Kidney glomerular epithelial cell (primary cell): ENCODE measurements at regions not wholly inside any gene's neighbourhood (a gene's known extent, or its start where the extent isn't known, plus 50 kb on each side); places are given as distances from the start of the nearest gene placed in this dataset.
A peak's percentile ranks its signal among the peaks of the same experiment; 100 is the strongest.

Source experiments
- DNase-seq: peaks from one replicate; lab custom pipeline; 2025; lab: John Stamatoyannopoulos, UW

DNA sequence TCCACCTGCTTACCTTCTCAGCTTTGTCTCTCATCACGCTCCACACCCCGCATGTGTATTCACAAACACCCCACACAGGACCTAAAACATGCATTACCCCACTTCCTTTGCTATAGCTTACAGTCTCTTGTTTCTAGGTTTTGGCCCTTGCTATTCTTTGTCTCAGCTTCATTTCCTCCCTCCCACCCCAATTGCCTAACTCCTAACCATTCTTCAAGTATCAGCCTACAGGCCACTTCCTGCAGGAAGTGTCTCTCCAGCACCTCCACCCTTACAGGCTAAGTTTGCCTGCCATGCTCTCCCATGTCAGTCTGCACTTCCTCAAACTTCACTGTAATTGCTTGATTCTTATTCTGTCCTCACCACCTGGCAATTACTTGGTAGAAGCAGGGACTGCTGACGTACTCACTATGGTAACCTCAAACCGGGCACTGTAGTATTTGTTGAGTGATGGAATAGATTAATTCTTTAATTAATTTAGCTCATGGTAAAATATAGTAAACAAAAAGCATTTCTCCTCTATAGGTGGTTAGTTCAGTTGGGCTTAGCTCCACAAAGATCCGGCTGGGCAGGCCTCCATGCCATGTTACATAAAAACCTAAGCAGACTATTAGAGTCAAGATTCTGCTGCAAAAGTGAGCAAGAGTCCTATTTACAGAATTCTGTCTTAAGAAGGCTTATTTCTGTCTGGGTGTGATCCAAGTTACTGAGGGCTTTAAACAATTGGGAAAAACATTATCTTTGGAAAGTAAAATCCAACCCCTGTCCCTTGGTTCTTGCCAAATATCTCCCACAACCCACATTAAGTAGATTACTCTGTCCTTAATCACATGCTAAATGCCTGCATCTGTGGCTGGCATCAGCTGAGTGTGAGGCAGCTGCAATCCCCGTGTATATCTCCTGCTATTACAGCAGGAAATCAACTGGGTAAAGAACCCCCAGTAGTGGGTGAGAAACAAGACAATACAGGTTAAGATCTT lies 124.7 kb upstream of the CPEB2 start:
- DNase-seq, result no peak

DNA sequence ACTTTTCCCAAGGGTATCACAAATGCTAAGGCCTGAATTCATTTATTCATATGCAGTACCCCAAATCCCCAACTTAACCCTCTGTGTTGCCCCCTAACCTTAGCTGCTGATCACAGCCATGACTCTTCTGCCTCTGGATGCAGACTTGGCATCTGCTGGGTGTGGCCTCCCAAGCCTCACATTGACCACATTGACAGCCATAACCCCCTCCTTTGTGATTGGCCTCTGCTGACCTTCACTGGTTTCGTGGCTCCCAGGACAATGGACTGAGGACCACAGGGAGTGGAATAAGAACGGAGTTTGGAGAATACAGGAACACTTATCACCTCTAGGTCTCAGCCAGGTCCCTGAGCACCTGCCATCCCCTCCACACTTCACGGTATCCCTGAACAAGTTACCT lies 123.6 kb upstream of the CPEB2 start:
- no peak for DNase-seq

DNA sequence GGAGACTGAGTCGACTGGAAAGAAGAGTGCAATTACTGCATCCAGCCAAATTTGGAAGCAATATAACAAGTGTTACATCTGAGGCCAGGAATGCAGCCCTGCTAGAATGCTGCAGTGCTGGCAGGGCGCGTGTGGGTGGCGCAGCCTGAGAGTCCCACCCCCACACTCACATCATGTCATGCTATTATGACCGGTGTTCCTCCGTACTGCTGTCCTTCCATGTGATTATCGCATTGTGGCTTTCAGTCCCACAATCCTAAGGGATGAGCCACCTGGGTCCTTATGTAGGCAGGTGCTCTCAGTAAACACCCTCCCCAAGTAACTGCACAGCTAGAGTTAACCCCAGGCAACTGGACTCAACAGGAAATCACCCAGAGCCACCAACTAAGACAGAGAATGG lies 122.6 kb upstream of the CPEB2 start:
- no peak for DNase-seq

DNA sequence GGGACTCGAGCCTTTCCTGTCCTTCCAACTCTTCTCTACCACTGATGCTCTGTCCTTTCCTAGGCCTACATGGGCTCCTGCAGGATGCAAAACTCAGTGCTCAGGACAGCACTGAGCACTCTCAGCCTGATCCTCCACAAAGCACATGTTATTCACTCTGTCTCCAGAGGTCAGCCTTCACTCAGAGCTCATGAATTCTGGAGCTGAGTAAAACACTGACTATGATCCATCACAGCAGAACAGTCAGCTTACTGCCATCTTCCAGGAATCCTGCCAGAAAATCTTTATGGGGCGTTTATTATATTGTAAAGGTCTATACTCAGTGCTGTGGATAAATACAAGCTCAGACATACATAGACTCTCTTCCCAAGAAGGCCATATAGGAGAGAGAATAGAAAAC lies 121.5 kb upstream of the CPEB2 start:
- no peak for DNase-seq

DNA sequence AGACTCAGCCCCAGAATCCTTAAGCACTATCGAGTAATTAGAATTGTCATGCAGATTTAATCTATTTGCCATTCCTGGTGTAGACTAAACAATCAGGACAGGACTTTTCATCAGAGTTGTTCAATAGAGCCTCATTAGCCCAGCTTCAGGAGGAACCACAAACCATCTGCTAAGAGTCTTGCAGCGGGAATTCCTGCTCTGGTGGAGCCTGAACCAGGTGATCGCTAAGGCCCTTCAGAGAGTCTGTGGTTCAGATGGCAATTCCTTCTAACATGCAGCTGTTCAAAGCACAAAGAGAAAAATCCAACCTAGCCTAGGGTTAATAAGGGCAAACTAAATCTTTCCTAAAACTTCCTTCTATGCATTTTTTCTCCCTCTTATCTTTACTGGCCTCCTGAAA lies 119.1 kb upstream of the CPEB2 start:
- no peak for DNase-seq

DNA sequence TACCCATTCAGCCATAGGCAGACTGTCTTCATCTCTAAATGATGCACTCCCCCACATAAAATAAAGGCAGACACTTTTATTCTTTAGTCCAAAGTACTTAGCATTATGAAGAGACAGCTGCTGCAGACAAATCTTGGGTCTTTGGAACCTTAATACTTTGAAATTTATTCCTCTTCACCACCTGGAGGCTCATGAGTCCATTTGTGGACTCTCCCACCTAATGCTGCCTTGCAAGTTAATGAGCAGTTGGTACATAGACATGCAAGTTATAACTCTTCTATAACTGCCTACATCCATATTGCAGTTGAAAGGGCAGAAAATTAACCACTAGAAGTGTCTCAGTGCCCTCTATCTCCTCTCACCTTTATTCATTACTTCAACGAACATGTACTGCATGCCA lies 118.6 kb upstream of the CPEB2 start:
- DNase-seq, result no peak

DNA sequence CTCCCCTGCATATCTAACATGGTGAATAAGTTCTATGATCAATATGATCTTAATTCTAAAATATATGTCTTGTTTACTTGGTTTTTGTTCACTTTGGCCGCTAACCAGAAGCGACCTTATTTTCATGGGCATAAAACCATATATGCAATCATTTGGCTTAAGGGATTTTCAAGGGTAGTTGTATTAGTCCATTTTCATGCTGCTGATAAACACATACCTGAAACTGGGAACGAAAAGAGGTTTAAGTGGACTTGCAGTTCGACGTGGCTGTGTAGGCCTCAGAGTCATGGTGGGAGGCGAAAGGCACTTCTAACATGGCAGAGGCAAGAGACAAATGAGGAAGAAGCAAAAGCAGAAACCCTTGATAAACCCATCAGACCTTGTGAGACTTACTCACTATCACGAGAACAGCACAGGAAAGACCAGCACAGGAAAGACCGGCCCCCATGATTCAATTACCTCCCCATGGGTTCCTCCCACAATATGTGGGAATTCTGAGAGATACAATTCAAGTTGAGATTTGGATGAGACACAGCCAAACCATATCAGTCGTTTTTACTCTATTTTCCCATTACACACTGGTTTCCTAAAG lies 114.3 kb upstream of the CPEB2 start:
- no peak for DNase-seq

DNA sequence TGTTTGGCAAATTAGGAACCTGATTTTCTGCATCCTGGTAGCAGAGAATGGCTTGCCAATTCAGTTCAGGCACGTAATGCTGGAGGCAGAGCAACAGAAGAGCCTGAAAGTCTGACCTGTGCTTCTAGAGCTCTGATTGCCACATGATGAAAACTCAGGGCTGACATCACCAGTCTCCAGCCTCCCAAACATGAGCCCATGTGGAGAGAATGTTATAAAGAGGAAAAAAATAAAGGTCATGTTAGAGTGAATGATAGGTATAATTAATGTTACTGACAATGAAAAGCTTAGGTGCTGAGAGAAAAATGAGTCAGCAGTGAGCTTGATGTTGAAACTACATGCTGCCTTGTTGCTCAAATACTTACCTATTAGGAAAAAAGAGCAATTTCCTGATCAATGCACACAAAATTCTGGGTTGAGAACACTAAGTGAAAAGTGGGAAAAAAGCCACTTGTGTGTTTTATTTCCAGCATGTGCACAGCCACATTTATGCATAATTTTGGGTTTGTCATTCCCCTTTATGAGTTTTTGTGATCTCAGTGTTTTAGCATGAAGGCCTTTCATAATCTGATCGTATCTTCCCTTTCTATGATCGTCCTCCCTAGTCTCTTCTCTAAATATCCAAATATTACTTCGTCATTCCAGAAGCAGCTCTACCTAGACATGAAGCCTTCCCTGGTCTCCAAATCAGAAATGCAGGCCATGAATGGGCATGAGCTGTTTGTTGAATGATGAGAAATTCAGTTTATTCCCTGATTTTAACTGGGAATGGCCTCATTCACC lies 113.3 kb upstream of the CPEB2 start:
- peak; percentile 66 for DNase-seq

DNA sequence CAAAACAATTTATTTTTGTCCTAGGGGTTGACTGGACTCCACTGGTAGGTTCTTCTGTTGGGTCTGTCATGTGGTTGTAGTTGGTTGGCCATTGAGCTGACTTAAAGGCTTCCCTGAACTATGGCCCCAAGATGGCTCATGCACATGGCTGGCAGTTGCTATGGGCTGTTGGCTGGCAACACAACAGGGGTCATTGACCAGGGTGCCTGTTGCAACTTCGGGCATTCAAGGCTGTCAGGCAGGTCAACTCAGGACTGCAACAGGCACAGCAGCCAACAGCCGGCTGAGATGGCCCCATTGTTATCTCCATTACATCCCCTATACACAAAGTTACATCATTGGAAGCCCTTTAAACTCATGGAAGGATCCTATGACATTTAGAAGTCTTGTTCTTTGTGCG lies 109.7 kb upstream of the CPEB2 start:
- no peak for DNase-seq

DNA sequence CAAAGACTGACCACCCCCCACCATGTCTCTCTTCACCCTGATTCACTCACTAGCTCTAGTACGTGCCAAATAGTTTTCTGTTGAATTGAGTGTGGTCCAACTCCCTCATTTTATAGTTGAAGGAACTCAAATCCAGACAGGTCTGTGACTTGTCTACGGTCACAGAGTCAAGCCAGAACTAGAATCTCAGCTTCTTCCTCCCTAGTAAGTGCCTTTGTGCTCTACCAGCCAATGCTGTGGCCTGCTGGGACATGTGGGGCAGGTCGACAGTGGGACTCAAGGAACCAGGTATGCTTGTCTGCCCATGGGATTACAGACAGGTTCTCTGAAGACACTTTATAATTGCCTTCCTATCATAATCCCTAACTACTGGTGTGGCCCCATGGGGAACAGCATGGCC lies 108.6 kb upstream of the CPEB2 start:
- DNase-seq, result no peak

DNA sequence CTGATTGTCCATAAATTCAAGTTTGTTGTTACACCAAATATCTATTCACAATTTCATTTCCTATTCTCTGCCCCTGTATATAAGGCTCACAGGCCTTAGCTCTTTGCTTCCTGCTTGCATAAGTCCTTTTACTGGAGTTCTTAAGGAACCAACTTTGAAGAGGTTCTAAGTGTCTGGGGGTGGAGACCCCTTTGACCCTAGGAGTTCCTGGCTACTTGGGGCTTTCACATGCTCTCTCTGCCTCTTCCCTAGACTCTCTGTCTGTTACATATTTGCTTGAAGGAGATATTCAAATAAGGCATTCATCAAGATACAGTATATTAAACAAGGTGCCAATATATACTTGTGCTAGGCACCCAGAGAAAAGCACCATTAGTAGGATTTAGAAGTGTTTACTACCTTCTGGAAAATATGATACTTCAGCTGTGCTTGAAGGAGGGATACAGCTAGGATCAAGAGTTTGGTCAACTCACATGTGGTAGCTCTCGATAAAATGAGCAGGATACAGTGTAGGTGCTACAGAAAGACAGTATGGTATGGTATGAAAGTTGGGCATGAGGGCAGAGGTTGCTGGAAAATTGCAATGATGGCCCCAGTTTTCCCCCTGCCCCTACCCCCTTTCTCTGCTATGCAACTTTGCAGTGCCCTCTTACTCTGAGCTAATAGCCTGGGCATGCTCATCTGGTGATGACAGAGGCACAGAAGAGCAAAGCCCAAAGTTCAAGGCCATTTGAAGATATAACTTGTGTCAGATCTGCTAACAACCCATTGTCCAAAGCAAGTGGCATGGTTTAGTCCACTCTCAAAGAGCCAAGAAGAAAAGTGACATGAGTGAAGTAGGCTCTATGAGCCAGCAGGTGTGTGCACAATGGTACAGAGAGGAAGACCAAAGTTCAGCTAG lies 107.6 kb upstream of the CPEB2 start:
- no peak for DNase-seq

DNA sequence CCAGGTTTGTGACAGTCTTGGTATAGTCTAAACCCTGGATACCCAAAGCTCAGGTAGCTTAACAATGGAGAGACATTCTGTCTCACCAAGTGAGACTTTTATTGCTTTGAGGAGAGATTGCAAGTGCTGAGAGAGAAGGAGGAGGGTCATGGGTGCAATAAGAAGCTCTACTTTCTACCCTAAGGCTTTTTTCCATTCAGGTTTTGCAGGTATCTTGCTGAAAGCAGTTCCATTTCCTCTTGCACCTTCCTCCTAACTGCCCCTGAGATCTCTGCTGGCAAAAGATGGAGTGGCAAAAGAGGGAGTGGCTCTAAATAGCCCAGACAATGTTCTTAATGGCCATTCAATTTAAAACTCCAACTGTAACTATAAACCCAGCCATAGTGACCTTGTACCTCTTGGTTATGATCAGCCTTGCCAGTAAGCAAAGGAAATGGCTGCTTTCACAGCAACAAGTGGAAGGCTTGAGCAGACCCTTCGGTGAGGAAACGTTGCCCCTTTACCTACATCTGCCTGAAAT lies 105.6 kb upstream of the CPEB2 start:
- no peak for DNase-seq

DNA sequence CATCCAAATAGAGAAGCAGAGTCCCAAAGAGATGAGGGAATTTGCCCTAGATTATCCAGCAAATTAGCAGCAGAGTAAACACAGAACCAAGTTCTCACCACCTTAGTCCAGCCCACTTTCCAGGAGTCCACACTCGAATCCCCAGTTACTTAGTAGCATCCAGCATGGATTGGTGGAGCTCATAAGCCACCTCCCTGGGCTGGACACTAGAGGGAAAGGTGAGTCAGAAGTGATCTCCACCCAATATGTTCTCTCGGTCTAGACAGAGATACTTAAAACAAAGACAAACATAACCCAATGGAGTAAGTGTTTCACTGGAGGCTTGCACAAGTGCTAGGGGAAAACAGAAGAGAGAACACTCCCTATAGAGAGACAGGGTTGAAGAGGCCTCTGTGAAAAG lies 105.1 kb upstream of the CPEB2 start:
- DNase-seq, result no peak

DNA sequence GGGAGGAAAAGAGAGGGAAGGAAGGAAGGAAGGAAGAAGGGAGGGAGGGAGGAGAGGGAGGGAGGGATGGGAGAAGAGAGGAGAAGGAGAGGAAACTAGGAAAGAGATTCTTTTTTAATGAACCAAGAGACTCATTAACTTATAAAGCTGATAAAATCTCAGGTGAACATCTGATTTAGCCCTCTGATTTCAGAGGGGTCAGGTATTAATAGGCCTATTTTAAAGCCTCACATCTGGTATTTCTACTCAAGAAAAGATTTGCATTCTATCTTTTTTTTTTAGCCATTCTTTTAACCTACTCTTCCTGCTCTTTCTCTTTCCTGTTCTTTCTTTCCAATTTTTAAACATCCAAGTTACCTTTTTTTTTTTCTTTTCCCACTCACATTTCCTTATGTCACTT lies 103.3 kb upstream of the CPEB2 start:
- no peak for DNase-seq

DNA sequence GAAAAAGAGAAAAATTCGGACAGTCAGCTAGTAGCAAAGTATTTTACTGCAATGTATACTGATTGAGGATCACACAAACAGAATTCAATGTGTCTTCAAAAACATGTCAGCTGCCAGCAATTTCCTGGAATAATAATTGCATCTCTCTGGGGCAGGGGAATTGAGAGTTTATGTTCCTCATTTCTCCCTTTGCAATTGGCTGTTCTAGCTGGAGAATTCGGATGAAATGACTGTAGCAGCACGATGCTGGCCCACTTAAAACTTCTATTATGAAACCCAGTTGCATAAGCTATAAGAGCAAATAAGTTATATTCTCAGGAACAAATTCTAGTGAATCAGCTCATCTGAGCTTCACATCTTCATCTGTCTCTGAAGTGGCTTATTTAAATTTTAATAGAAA lies 99.9 kb upstream of the CPEB2 start:
- DNase-seq, result no peak

DNA sequence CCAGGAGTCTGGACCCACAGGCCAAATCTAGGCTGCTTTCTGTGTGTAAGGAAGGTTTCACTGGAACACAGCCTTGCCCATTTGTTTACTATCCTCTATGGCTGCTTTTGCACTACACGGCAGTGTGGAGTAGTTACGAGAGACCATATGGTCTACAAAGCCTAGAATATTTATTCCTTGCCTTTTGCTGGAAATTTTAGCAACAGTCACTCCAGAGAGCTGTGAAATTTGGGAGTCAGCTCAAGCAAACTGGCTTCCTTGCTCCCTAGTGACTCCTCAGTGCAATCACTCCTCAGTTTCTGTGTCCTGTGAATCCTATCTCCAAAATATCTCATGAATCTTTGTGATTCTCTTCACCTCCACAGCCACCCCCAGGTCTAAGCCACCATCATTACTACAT lies 99.0 kb upstream of the CPEB2 start:
- no peak for DNase-seq

DNA sequence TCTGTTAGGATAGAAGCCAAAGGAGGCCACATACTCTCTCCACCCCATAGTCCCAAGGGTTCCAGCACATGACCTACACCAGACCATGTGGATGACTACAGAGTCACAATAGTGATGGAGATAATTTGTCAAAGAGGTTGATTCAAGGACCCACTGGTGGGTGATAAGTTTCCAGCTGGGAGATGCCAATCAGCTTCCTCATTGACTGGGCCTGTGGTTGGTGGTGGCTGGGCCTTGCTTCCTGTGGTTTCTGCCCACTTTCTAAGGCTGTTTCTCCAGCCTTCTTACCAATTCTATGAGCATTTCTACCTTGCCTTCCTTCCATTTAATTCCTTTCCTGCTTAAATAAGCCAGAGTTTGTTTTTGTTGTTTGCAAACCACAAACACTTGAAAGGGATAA lies 95.5 kb upstream of the CPEB2 start:
- DNase-seq, result no peak

DNA sequence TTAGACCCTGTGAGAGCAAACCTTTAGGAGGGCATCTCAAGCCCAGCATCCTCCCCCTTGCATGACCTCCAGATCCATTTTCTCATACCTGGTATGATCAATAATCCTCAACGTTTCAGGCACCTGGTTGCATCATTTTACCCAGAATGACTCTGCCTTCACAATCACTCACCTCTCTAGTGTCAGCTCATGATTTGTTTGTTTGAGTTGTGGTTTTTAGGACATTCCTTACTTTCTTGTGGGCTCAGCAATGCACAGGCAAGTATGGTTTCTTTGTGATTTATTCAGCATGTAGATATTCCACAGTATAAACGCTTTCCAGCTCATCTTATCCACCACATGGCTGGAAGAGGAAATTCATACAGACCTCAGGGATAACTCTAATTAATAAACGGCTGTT lies 93.6 kb upstream of the CPEB2 start:
- peak; percentile 42 for DNase-seq

DNA sequence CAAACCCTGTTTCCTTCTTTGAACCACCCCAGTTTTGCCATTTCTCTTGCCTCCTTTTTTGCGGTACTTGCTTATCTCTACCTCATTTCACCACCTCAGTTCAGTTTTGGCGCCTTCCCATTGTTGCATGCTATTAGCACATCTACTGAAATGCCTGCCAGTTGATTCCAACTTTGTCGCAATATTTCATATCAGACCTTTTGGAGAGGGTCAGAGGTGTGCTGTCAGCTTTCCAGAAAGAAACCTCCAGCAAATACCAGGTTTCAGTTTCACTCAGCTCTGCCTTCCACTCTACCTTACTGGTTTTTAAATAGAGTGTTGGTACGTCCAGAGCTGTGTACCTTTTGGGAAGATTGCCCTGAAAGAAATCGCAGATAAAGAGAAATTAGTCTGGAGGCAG lies 91.9 kb upstream of the CPEB2 start:
- no peak for DNase-seq

DNA sequence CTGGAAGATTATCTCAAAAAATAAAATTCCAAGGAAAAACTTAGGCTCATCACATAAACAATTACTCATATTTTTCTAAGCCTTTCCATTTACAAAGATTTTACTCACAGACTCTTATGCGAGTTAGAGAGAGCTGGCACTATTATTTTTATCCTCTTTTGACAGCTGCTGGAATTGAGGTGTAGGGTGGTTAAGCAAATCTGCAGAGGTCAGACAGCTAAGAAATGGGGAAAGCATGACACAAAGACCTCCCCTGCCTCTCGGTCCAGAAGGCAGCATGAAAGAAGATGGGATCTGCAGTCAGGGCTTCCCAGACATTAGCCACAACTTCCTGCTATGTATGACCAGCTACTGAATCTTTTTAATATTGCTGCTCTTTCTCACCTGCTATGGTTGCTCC lies 89.9 kb upstream of the CPEB2 start:
- DNase-seq, result no peak

DNA sequence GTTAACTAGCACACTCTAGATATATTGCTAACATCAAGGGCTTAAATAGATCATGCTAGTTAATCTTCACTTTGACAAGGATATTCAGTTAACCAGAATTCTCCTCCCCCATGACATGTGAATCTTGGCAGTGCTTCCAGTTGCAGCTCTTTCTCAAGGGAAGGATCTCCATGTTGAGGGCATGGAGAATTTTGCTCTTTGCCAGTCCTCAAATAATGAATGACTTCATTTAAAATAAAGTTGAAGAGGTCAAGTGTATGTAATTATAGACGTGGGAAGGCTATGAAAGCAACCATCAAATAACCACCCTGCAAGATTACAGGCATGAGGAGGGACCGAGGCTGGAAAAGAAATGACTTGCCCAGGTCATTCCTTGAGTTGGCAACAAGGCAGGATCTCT lies 87.3 kb upstream of the CPEB2 start:
- no peak for DNase-seq
